WERI-Rb-1 (cell line): ENCODE measurements at regions not wholly inside any gene's neighbourhood (a gene's known extent, or its start where the extent isn't known, plus 50 kb on each side); places are given as distances from the start of the nearest gene placed in this dataset.

Experiments
- DNase-seq: peaks from one replicate; pipeline ENCODE4 v3.0.0-alpha.2; 2020
- H3K27ac ChIP-seq: fragments of 250-450 bp; sonication (Bioruptor Pico); 2 replicates; pipeline ENCODE4 v1.5.1; 2020; ENCODE audit warnings: mild to moderate bottlenecking, moderate library complexity
- H3K27me3 ChIP-seq: fragments of 250-450 bp; sonication (Bioruptor Pico); 2 replicates; pipeline ENCODE4 v1.5.1; 2021; ENCODE audit warnings: mild to moderate bottlenecking, low read depth, moderate library complexity; ENCODE audit not compliant: insufficient read depth, severe bottlenecking
- H3K36me3 ChIP-seq: fragments of 250-450 bp; sonication (Bioruptor Pico); 2 replicates; pipeline ENCODE4 v1.5.1; 2020; ENCODE audit warnings: mild to moderate bottlenecking, moderate library complexity
- H3K4me3 ChIP-seq: 2 replicates; pipeline ENCODE4 v1.5.1; 2011; ENCODE audit warnings: low read depth, mild to moderate bottlenecking, control low read depth, low read length
- H3K9me3 ChIP-seq: fragments of 250-450 bp; sonication (Bioruptor Pico); 2 replicates; pipeline ENCODE4 v1.5.1; 2021; ENCODE audit warnings: mild to moderate bottlenecking, moderate library complexity; ENCODE audit not compliant: severe bottlenecking
- CTCF ChIP-seq: IDR thresholded peaks from 2 replicates; pipeline ENCODE4 v1.5.1; 2011; ENCODE audit warnings: low read depth, mild to moderate bottlenecking, control low read depth, inconsistent platforms, low read length

GRCh38 chr1:18535391-18536210 lies 54.9 kb downstream of the KLHDC7A start:
- Histone ChIP-seq H3K9me3 (no peaks in the 10 kb centered on the region), H3K27ac (no peak overlapping the region), H3K27me3 (peaks cover 26% of the 10 kb centered on the region), H3K36me3 (no peaks in the 10 kb centered on the region), H3K4me3 (no peak overlapping the region)
- TF ChIP-seq CTCF, result no peak
- peak; percentile 66 for DNase-seq

- no peak overlapping the region for H3K4me3 ChIP-seq
- H3K27ac ChIP-seq, result no peak overlapping the region
- H3K27me3 ChIP-seq, result peaks cover 26% of the 10 kb centered on the region
- H3K9me3 ChIP-seq, result no peaks in the 10 kb centered on the region
- no peak for TF ChIP-seq CTCF
- H3K36me3 ChIP-seq, result no peaks in the 10 kb centered on the region
- DNase-seq, result peak; percentile 2
Measured at GRCh38 chr1:18536356-18536755, 55.6 kb downstream of the KLHDC7A start.

DNA sequence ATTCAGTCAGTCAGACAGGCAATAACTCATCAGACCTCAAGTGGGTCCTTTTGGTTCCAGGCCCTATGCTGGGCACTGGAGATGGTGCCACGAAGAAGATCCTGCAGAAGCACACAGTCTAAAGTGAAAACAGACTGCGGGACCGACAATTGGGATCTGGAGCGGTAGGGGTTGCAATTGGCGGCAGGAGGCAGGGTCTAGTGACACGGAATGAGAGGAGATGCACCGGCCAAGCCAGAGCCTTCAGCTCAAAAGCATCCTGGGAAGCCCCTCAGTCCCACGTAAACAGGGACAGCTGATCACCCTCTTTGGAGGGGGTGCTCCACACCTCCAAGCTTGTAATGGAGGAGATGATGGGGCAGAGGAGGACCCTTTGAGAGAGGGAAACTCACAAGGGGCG lies 56.2 kb downstream of the KLHDC7A start:
- TF ChIP-seq CTCF, result no peak
- H3K27me3 ChIP-seq, result peaks cover 26% of the 10 kb centered on the region
- H3K4me3 ChIP-seq, result no peak overlapping the region
- DNase-seq, result no peak
- no peak overlapping the region for H3K27ac ChIP-seq
- H3K36me3 ChIP-seq, result no peaks in the 10 kb centered on the region
- H3K9me3 ChIP-seq, result no peaks in the 10 kb centered on the region

DNA sequence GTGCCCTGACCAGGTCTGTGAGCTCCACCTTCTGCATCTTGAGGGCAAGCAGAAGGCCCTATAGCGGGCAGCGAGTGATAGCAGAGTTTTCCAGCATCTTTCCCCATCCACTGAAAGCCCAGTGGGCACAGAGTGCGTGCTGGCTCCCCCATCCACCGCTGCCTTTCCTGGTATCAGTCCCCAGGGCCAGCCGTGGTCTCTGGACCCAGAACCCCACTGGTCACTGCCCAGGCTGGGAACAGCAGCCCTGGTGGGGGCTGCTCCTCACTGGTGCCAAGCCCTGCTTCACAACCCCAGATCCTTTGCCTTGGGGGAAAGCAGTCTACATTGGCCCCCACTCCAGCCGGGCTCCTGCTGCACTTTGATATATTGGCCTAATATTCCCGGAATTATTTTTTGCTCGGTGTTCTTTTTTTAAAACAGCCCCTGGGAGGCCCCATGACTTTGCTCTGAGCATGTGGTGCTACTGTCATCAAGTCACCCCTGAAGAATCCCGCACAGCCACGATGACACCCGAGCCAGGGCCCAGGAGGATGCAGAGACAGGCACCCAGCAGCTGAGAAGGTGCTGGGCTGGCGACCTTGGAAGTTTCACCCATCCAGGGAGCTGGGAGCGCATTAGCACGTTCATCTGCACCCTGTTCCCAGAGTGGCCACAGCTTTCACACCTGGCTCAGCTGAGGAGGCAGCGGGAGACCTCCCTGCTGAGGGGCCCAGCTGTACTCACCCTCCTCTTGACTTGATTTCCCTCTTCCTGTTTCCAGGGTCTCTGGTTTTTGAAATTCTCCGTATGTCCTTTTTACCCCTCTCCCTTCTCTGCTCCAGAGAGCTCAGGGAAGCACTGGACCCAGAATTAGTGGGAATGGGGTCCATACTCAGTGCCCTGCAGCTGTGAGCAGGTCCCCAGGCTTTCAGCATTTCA lies 56.9 kb downstream of the KLHDC7A start:
- peak; percentile 1 for DNase-seq

GRCh38 chr1:18539171-18539570 lies 58.4 kb downstream of the KLHDC7A start:
- Histone ChIP-seq H3K9me3 (peaks cover 4% of the 10 kb centered on the region), H3K27ac (no peak overlapping the region), H3K4me3 (no peak overlapping the region), H3K27me3 (peaks cover 10% of the 10 kb centered on the region), H3K36me3 (no peaks in the 10 kb centered on the region)
- DNase-seq, result no peak
- no peak for TF ChIP-seq CTCF

More for the DNA sequence above, 56.9 kb downstream of the KLHDC7A start:
- Histone ChIP-seq H3K9me3 (no peaks in the 10 kb centered on the region), H3K27me3 (peaks cover 24% of the 10 kb centered on the region), H3K4me3 (no peak overlapping the region), H3K27ac (no peak overlapping the region), H3K36me3 (no peaks in the 10 kb centered on the region)
- TF ChIP-seq CTCF, result no peak
